22Rv1 (cell line): ENCODE measurements at regions not wholly inside any gene's neighbourhood (a gene's known extent, or its start where the extent isn't known, plus 50 kb on each side); places are given as distances from the start of the nearest gene placed in this dataset.

Source experiments
- CTCF ChIP-seq: fragments of 450-650 bp; IDR thresholded peaks from 2 replicates; pipeline ENCODE4 v1.5.1; 2017; ENCODE audit warnings: mild to moderate bottlenecking
- ZFX ChIP-seq: fragments of 450-650 bp; IDR thresholded peaks from 2 replicates; pipeline ENCODE4 v1.6.1; 2017; ENCODE audit warnings: antibody characterized with exemption, borderline replicate concordance

DNA sequence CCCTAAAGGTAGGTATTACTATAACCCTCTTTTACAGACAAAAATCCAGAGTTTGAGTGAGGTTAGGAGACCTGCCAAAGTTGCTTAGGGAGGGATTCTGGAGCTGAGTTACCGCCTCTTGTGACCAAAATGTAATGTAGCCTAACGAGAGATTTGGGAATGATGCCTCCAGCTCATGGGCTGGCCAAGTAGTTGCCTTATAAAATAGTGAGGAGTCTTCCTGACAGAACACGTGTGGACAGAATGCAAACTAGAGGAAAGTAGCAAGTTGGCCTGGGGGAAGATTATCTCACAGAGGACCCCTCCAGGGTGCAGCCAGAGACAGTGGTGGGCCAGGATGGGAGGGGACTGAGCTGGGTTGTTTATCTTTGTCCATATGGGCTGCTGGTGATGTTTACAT is 543.7 kb upstream of the CDH11 start:
- TF ChIP-seq CTCF (no peak), ZFX (no peak)
